ENCODE measurements at regions not wholly inside any gene's neighbourhood (a gene's known extent, or its start where the extent isn't known, plus 50 kb on each side); places are given as distances from the start of the nearest gene placed in this dataset.

- TF ChIP-seq CTCF (IDR thresholded peaks at IDR 0.05): no peak
- no peak for TF ChIP-seq EZH2 (IDR thresholded peaks at IDR 0.05; ENCODE audit: borderline replicate concordance, insufficient read depth, low read depth, low read length, poor library complexity, severe bottlenecking)
Measured at GRCh38 chr10:2665772-2666171, 401.6 kb upstream of the PFKP start.

Data from B cell (primary cell).